A549 (cell line): ENCODE measurements at regions not wholly inside any gene's neighbourhood (a gene's known extent, or its start where the extent isn't known, plus 50 kb on each side); places are given as distances from the start of the nearest gene placed in this dataset.

ENCODE experiments used
- ATAC-seq, 2 experiments: fragments of 200-7000 bp in 1 of 2; fragments of >200 bp in 1 of 2; cut with Nextera tagmentation in 1 of 2; cut with Tn5 transposase in 1 of 2; 3 replicates each; pipeline versions ENCODE4 v1.8.0 to v1.9.1; 2018 to 2020; ENCODE audit warnings: mild to moderate bottlenecking in 1 of 2, moderate library complexity in 1 of 2
- CTCF ChIA-PET: fragments of 300-600 bp; sonication (Branson Sonifier 250); formaldehyde crosslinking; extraction: SDS; loops from one replicate; lab custom pipeline; 2021; ENCODE audit warnings: antibody characterized with exemption, inconsistent platforms; lab: Yijun Ruan, JAX
- POLR2A ChIA-PET: fragments of 350-600 bp; formaldehyde crosslinking; extraction: SDS; loops from one replicate; lab custom pipeline; 2021; ENCODE audit warnings: antibody characterized with exemption, inconsistent platforms; lab: Yijun Ruan, JAX
- DNase-seq, 2 experiments: peaks; one replicate each; pipeline versions ENCODE4 v3.0.0 to v3.0.0-alpha.2; 2011 to 2016; ENCODE audit warnings: low read depth in 1 of 2, low spot score in 1 of 2
- FAIRE-seq: peaks from 2 replicates; lab custom pipeline; 2011; peaks lifted over from hg19 to GRCh38; lab: Jason Lieb, UNC
- H3K27ac ChIP-seq, 2 experiments: fragments of >200 bp; sonication (Bioruptor Twin); formaldehyde crosslinking; 3 replicates each; pipeline ENCODE4 v1.5.1; 2016 to 2017
- H3K4me1 ChIP-seq: fragments of >200 bp; sonication (Bioruptor Twin); formaldehyde crosslinking; 3 replicates; pipeline ENCODE4 v1.6.1; 2016
- H3K4me2 ChIP-seq: fragments of >200 bp; sonication (Bioruptor Twin); formaldehyde crosslinking; 3 replicates; pipeline ENCODE4 v1.6.1; 2016
- H3K4me3 ChIP-seq: fragments of >200 bp; sonication (Bioruptor Twin); formaldehyde crosslinking; 3 replicates; pipeline ENCODE4 v1.5.1; 2016
- H3K9me3 ChIP-seq: fragments of >200 bp; sonication (Bioruptor Twin); formaldehyde crosslinking; 3 replicates; pipeline ENCODE4 v1.6.1; 2016
- ATOH8 ChIP-seq: fragments of 250-450 bp; sonication (Bioruptor Pico); IDR thresholded peaks from 2 replicates; pipeline ENCODE4 v1.5.0; 2020; ENCODE audit warnings: low read depth, mild to moderate bottlenecking, moderate library complexity
- BCL3 ChIP-seq: fragments of >200 bp; sonication (Bioruptor Twin); formaldehyde crosslinking; IDR thresholded peaks from 3 replicates; pipeline ENCODE4 v1.6.1; 2016
- BHLHE40 ChIP-seq: IDR thresholded peaks from 2 replicates; pipeline ENCODE4 v1.6.1; 2012; ENCODE audit warnings: low read depth, low read length, inconsistent platforms
- CEBPB ChIP-seq, 2 experiments: fragments of >200 bp in 1 of 2; sonication (Bioruptor Twin) in 1 of 2; formaldehyde crosslinking in 1 of 2; IDR thresholded peaks; 2 replicates each; pipeline ENCODE4 v1.6.1; 2012 to 2016
- CHD2 ChIP-seq: fragments of 150-350 bp; IDR thresholded peaks from 2 replicates; pipeline ENCODE4 v1.6.1; 2014; ENCODE audit warnings: low read length; ENCODE audit not compliant: partially characterized antibody
- EHMT2 ChIP-seq: fragments of 200-600 bp; sonication (generic); IDR thresholded peaks from 2 replicates; pipeline ENCODE4 v1.6.1; 2016; ENCODE audit warnings: antibody characterized with exemption, low read depth, mild to moderate bottlenecking, moderate library complexity
- ELK1 ChIP-seq: fragments of 150-350 bp; IDR thresholded peaks from 2 replicates; pipeline ENCODE4 v1.6.1; 2014; ENCODE audit warnings: low read depth, mild to moderate bottlenecking, low read length
- GATA3 ChIP-seq: IDR thresholded peaks from 2 replicates; pipeline ENCODE4 v1.6.1; 2012; ENCODE audit warnings: borderline replicate concordance
- HMGXB4 ChIP-seq: fragments of 250-450 bp; sonication (Bioruptor Pico); IDR thresholded peaks from 2 replicates; pipeline ENCODE4 v1.5.0; 2021; ENCODE audit warnings: mild to moderate bottlenecking, moderate library complexity, borderline replicate concordance
- JUNB ChIP-seq: fragments of >200 bp; sonication (Bioruptor Twin); formaldehyde crosslinking; IDR thresholded peaks from 2 replicates; pipeline ENCODE4 v1.6.1; 2016
- MAZ ChIP-seq: fragments of 150-350 bp; IDR thresholded peaks from 2 replicates; pipeline ENCODE4 v1.6.1; 2014; ENCODE audit warnings: antibody characterized with exemption, low read depth, low read length, borderline replicate concordance
- NR3C1 ChIP-seq: fragments of >200 bp; sonication (Bioruptor Twin); formaldehyde crosslinking; IDR thresholded peaks from 3 replicates; pipeline ENCODE4 v1.6.1; 2017
- POLR2A ChIP-seq: IDR thresholded peaks from 2 replicates; pipeline ENCODE4 v1.6.1; 2012; ENCODE audit warnings: mild to moderate bottlenecking, low read length
- RAD21 ChIP-seq, 2 experiments: fragments of >200 bp in 1 of 2; sonication (Bioruptor Twin) in 1 of 2; formaldehyde crosslinking in 1 of 2; IDR thresholded peaks in 1 of 2; conservative IDR thresholded peaks in 1 of 2; 2 replicates in 1 of 2; 3 replicates in 1 of 2; pipeline ENCODE4 v1.6.1; 2012 to 2018; ENCODE audit warnings: inconsistent platforms in 1 of 2
- RFX5 ChIP-seq: fragments of 450-650 bp; IDR thresholded peaks from 2 replicates; pipeline ENCODE4 v1.7.1; 2014; ENCODE audit warnings: antibody characterized with exemption, mild to moderate bottlenecking, moderate library complexity
- SREBF2 ChIP-seq: fragments of 450-650 bp; IDR thresholded peaks from 2 replicates; pipeline ENCODE4 v1.6.1; 2014; ENCODE audit warnings: mild to moderate bottlenecking, moderate library complexity
- ZC3H11A ChIP-seq: fragments of 450-650 bp; IDR thresholded peaks from 2 replicates; pipeline ENCODE4 v1.6.1; 2014; ENCODE audit warnings: antibody characterized with exemption, mild to moderate bottlenecking
- ZFP36 ChIP-seq: fragments of 450-650 bp; IDR thresholded peaks from 2 replicates; pipeline ENCODE4 v1.6.1; 2014; ENCODE audit warnings: borderline replicate concordance; ENCODE audit not compliant: partially characterized antibody
- ZSCAN20 ChIP-seq: fragments of 250-450 bp; sonication (Bioruptor Pico); IDR thresholded peaks from 2 replicates; pipeline ENCODE4 v1.8.0; 2022; ENCODE audit warnings: mild to moderate bottlenecking, moderate library complexity
- WGBS: methylation state at CpG from one replicate; pipeline ENCODE4 v1.1.6; 2017; ENCODE audit errors: missing lambda C conversion rate; 5-methylcytosine and 5-hydroxymethylcytosine counted together

GRCh38 chr14:98725191-98725590 is 546.8 kb downstream of the BCL11B start (continued):
- TF ChIP-seq HMGXB4 (CRISPR knock-in tag) (no peak), MAZ (no peak), GATA3 (no peak), BCL3 (no peak), RFX5 (no peak), CHD2 (no peak), SREBF2 (no peak), EHMT2 (no peak), CEBPB (IDR thresholded peaks at IDR 0.05) (no peak), BHLHE40 (no peak), JUNB (no peak)

GRCh38 chr14:98725676-98726075 is 546.3 kb downstream of the BCL11B start:
- FAIRE-seq (no peak), ATAC-seq (no peak), DNase-seq (no peak)
- 47% methylated on average over 9 of the region's 9 CpGs for WGBS
- no peak overlapping the region for H3K4me3 ChIP-seq
- H3K4me2 ChIP-seq: no peak overlapping the region
- H3K9me3 ChIP-seq: no peaks in the 10 kb centered on the region
- H3K27ac ChIP-seq: no peak overlapping the region
- TF ChIP-seq ELK1 (no peak), CEBPB (IDR thresholded peaks at IDR 0.05) (no peak), ATOH8 (CRISPR knock-in tag) (no peak), RAD21 (conservative IDR thresholded peaks at IDR 0.05 in 1 of 2, IDR thresholded peaks at IDR 0.05 in 1 of 2) (no peak), NR3C1 (no peak), ZSCAN20 (CRISPR knock-in tag) (no peak)
- CTCF ChIA-PET: no interaction called here
- H3K4me1 ChIP-seq: no peaks in the 10 kb centered on the region
- POLR2A ChIA-PET: no interaction called here

- no peak overlapping the region for H3K4me2 ChIP-seq
- FAIRE-seq: no peak
- CTCF ChIA-PET: no interaction called here
- WGBS: 19% methylated on average over 11 of the region's 11 CpGs
- H3K9me3 ChIP-seq: no peaks in the 10 kb centered on the region
- no peak overlapping the region for H3K4me3 ChIP-seq
- POLR2A ChIA-PET: no interaction called here
- TF ChIP-seq ZC3H11A (peak; percentile 74), ZFP36 (no peak), POLR2A (no peak)
- DNase-seq: no peak
- no peak overlapping the region for H3K27ac ChIP-seq
- no peak for ATAC-seq
- H3K4me1 ChIP-seq: no peaks in the 10 kb centered on the region
These were observed 545.2 kb downstream of the BCL11B start for GRCh38 chr14:98726585-98727405.
